ENCODE measurements at regions not wholly inside any gene's neighbourhood (a gene's known extent, or its start where the extent isn't known, plus 50 kb on each side); places are given as distances from the start of the nearest gene placed in this dataset.

- H3K4me3 ChIP-seq (replicated peaks in 1 of 3; ENCODE audit: insufficient read depth in 1 of 3, low read depth in 1 of 3, low read length in 3 of 3) = no peak overlapping the region
- no peaks in the 10 kb centered on the region for H3K27me3 ChIP-seq (ENCODE audit: control insufficient read depth in 2 of 2, insufficient read depth in 2 of 2, low read length in 2 of 2)
- ChIA-PET POLR2A (no interaction called here), CTCF (interaction anchor here (0.6 to 1.4 kb wide), 3 partner anchors 15 to 52 kb away, joined by 3 to 4 read pairs (median 3); no protein-coding TSS in a partner anchor)
- H2AFZ ChIP-seq (ENCODE audit: low read depth, low read length) = no peak overlapping the region
- no peaks in the 10 kb centered on the region for H4K20me1 ChIP-seq (replicated peaks; ENCODE audit: control insufficient read depth, extremely low read depth, insufficient read depth, low read length)
- intact Hi-C loops (cut with micrococcal nuclease) = no loop called here
- no peaks in the 10 kb centered on the region for H3K9me1 ChIP-seq (replicated peaks; ENCODE audit: control insufficient read depth, extremely low read depth, insufficient read depth, low read length)
- no peaks in the 10 kb centered on the region for H3K4me1 ChIP-seq (ENCODE audit: control insufficient read depth, extremely low read depth, insufficient read depth, low read length)
- dilution Hi-C loops (cut with MboI; ENCODE audit: extremely low pct_ligation_motif_present, low sequenced_read_pairs) = no loop called here
- TF ChIP-seq POLR2A (IDR thresholded peaks at IDR 0.05; ENCODE audit: low read depth, low read length) (no peak), FOS (IDR thresholded peaks at IDR 0.05; ENCODE audit: borderline replicate concordance, insufficient read depth, low read length) (no peak), GATA2 (IDR thresholded peaks at IDR 0.05; ENCODE audit: insufficient read depth, insufficient read length, low read depth, low read length) (no peak), MYC (IDR thresholded peaks at IDR 0.05; ENCODE audit: low read depth, low read length) (no peak), POLR2AphosphoS5 (IDR thresholded peaks at IDR 0.05; ENCODE audit: insufficient read depth, low read depth, low read length) (no peak), JUN (IDR thresholded peaks at IDR 0.05; ENCODE audit: borderline replicate concordance, insufficient read depth, insufficient read length, low read depth) (no peak)
- TF ChIP-seq, protein P1, sequence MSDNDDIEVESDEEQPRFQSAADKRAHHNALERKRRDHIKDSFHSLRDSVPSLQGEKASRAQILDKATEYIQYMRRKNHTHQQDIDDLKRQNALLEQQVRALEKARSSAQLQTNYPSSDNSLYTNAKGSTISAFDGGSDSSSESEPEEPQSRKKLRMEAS (IDR thresholded peaks at IDR 0.05; ENCODE audit: insufficient read depth, insufficient read length) = no peak
- TF ChIP-seq, protein P2, sequence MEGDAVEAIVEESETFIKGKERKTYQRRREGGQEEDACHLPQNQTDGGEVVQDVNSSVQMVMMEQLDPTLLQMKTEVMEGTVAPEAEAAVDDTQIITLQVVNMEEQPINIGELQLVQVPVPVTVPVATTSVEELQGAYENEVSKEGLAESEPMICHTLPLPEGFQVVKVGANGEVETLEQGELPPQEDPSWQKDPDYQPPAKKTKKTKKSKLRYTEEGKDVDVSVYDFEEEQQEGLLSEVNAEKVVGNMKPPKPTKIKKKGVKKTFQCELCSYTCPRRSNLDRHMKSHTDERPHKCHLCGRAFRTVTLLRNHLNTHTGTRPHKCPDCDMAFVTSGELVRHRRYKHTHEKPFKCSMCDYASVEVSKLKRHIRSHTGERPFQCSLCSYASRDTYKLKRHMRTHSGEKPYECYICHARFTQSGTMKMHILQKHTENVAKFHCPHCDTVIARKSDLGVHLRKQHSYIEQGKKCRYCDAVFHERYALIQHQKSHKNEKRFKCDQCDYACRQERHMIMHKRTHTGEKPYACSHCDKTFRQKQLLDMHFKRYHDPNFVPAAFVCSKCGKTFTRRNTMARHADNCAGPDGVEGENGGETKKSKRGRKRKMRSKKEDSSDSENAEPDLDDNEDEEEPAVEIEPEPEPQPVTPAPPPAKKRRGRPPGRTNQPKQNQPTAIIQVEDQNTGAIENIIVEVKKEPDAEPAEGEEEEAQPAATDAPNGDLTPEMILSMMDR (IDR thresholded peaks at IDR 0.05; ENCODE audit: extremely low read depth in 1 of 2, insufficient read depth in 1 of 2, low read depth in 1 of 2, low read length in 2 of 2) = peak in 1 of 2 donors; percentile 6
- H3K9ac ChIP-seq (replicated peaks; ENCODE audit: extremely low read depth, insufficient read depth, low read length) = no peak overlapping the region
- no TSS peak for BruUV-seq (replicated peaks)
- no peak overlapping the region for H3K27ac ChIP-seq (ENCODE audit: insufficient read depth, low read depth, low read length)
- no peaks in the 10 kb centered on the region for H3K36me3 ChIP-seq (ENCODE audit: control insufficient read depth in 2 of 2, extremely low read depth in 1 of 2, insufficient read depth in 2 of 2, low read length in 2 of 2)
- H3K79me2 ChIP-seq (ENCODE audit: control insufficient read depth, insufficient read depth, low read length) = no peaks in the 10 kb centered on the region
- FAIRE-seq (no peak), DNase-seq (ENCODE audit: low read depth, low spot score) (no peak)
- H3K4me2 ChIP-seq (ENCODE audit: insufficient read depth, low read length) = no peak overlapping the region
- H3K9me3 ChIP-seq (replicated peaks; ENCODE audit: control insufficient read depth, insufficient read depth, low read length) = no peaks in the 10 kb centered on the region
These were observed 473.4 kb downstream of the METTL15 start for GRCh38 chr11:28581286-28582242.
